Right hindlimb (tissue), 1 donor: ENCODE measurements at regions not wholly inside any gene's neighbourhood (a gene's known extent, or its start where the extent isn't known, plus 50 kb on each side); places are given as distances from the start of the nearest gene placed in this dataset.
"Not testable (repeated sequence)": the region's sequence is repeated elsewhere in the genome, so short reads cannot be mapped to it uniquely, and the experiment has no call there.

ENCODE experiments used
- DNase-seq: peaks from one replicate; pipeline ENCODE4 v3.0.0-alpha.2; 2018

DNA sequence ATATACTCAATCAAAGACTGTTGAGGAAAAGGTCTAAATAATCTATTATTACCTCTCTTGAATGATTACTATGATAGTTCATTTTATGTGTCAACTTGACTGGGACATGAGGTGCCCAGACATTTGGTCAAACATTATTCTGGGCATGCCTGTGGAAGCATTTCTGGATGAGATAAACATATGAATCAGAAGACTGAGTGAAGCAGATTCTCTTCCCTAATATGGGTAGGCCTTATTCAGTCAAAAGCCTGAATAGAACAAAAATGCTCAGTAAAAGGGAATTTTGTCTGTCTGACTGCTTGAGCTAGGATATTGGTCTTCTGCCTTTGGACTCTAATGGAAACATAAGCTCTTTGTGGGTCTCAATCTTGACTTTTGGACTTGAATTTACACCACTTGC, 73.3 kb upstream of the SOX13 start:
- DNase-seq, result no peak

DNA sequence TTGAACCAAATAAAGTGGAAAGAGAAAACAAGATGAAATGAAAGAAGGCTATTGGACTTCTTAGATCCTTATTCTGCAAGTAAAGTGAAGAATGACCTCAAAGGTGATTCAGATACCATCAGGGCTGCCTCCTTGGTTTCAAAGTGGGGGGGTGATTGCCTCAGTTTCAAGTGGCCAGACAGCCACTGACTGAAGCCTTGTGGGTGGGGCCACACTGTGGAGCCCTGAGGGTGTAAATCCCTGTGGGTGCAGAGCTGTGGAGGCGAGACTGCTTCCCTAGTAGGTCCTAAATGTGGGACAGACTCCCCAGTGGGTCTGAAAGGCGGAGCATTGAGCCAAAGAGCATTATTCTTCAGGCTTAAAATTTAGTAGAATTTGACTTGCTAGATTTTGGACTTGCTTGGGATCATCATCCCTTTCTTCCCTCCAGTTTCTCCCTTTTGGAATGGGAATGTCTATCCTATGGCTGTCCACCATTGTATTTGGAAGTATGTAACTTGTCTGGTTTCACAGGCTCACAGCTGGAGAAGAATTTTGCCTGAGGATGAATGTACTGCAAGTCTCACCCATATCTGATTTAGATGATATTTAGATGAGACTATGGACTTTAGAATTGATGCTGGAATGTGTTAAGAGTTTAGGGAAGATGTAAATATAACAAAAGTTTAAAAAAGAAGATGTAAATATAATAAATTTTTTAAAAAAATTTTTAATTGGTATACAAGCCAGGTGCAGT, 71.6 kb upstream of the SOX13 start:
- no peak for DNase-seq

DNA sequence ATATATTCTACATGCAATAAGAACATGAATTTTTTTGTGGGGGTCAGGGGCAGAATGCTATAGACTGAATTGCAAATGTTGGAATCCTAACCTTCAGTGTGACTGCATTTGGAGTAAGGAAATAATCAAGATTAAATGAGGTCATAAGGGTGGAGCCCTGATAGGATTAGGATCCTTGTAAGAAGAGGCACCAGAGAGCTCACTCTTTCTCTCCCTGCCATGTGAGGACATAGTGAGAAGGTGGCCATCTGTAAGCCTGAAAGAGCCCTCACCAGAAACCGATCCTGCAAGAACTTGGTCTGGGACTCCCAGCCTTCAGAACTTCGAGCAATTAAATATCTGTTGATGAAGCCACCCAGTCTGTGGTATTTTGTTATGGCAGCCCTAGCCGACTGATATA, 70.3 kb upstream of the SOX13 start:
- DNase-seq, result no peak

DNA sequence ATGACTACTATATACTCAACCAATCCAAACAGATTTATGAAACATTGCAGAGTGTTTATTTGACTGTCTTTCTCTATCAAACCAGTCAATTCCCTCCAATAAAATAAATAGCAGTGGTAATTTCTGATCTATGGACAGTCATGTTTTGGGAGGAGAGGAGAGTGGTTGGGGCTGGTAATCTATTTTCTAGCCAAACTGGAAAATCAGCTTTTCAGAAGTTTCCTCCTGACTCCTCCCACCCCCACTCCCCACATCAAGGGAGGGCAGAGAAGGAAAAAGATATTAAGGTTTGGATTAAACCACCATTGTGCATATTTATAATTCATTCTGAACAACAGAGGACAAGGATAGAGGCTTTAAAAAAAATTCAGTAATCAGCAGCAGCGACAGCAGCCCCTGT, 69.4 kb upstream of the SOX13 start:
- DNase-seq, result no peak

DNA sequence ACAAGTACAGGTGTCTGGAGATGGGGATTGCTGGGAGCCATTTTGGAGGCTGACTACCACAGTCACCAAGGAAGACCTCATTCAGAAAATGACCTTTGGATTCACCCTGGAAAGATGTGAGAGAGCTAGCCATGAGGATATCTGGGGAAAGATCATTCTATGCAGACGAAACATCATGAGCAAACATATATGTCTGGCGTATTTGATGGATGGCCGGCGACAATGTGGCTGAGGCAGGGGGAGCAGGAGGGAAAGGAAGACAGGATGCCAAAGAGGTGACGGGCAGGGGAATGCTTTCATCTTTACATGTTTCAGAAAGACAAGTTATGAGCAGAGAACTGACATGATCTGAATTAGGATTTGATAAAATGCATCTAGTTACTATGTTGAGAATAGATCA, 61.5 kb upstream of the SOX13 start:
- no peak for DNase-seq

DNA sequence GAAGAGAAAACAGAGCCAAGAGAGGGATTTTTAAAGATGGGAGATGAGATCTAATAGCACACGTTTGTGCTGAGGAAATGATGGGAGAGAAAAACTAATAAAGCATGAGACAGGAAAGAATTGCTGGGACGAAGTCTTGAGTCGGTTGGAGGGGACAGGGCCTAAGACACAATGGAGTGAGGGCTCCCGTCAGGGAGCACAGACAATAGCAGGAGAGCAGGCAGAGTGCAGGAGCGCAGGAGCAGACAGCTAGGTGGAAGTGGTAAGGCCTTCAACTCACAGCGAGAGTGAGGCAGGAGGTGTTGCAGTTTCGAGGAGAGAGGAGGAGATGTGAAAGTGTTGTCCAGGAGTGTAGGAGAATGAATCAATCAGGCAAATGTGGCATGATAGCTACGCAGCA, 59.9 kb upstream of the SOX13 start:
- DNase-seq, result no peak

DNA sequence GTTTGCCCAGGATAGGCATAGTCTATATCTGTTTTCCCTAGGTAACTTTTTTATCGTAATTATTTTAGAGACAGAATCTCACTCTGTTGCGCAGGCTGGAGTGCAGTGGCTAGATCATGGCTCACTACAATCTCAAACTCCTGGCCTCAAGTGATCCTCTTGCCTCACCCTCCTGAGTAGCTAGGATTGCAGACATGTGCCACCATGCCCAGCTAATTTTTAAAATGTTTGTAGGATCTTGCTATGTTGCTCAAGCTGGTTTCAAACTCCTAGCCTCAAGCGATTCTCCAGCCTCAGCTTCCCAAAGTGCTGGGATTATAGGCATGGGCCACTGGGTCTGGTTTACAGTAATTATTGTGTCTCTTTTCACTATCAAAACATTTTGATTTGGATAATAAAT, 58.6 kb upstream of the SOX13 start:
- no peak for DNase-seq

DNA sequence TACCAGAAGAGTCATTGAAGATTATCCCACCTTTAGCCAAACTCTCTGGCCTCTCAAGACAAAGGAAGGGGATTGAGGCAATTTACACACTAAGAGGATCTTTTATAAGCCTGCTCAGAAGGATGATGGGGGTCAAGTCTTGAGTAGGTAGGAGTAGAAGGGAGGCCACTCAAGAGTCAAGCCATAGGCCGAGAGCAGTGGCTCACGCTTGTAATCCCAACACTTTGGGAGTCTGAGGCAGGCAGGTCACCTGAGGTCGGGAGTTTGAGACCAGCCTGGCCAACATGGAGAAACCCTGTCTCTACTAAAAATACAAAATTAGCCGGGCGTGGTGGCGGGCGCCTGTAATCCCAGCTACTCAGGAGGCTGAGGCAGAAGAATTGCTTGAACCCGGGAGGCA, 58.0 kb upstream of the SOX13 start:
- DNase-seq, result not testable (repeated sequence)

DNA sequence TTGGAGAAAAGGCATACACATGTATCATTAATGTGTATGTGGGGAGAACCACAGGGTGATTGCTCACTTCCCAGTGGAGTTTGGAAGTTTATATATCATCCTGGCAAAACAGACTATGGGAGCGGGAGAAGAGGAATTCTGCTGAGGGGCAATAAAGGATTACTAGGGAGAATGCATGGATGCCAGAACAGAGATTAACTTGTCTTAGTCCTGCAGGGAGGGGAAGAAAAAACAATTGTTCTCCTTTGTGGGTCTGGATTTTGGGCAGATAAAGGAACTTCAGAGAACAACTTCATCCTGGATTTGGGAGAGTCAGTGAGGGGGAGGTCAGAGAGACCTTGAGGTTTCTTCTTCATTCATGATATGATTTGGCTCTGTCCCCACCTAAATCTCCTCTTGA, 55.9 kb upstream of the SOX13 start:
- no peak for DNase-seq

DNA sequence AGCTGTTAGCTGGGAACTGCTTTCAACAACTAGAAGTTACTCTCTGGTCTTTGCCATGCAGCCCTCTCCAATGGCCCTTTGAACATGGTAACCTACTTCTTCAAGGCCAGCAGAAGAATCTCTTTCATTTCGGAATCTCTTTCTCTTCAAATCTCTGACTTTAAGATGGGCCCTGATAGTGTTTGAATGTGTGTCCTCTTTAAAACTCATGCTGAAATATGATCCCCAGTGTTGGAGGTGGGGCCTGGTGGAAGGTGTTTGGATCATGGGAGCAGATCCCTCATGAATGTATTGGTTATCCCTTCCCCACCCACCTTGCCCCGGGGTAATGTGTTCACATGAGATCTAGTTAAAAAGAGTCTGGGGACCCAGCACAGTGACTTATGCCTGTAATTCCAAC, 54.5 kb upstream of the SOX13 start:
- DNase-seq, result no peak
